Transverse colon (tissue), 4 donors: ENCODE measurements at regions not wholly inside any gene's neighbourhood (a gene's known extent, or its start where the extent isn't known, plus 50 kb on each side); places are given as distances from the start of the nearest gene placed in this dataset.

Experiments
- DNase-seq: peaks from one replicate; pipeline ENCODE4 v3.0.0-alpha.2; 2019
- H3K27ac ChIP-seq, 4 donors: fragments of 200-600 bp; sonication (generic); 2 replicates each; pipeline ENCODE4 v1.5.1; 2016 to 2018; ENCODE audit warnings: inconsistent platforms in 4 of 4
- H3K27me3 ChIP-seq: fragments of 200-600 bp; sonication (generic); 2 replicates; pipeline ENCODE4 v1.5.1; 2017; ENCODE audit warnings: inconsistent platforms
- H3K36me3 ChIP-seq, 4 donors: fragments of 200-600 bp; sonication (generic); 2 replicates each; pipeline ENCODE4 v1.5.1; 2017 to 2019; ENCODE audit warnings: inconsistent platforms in 4 of 4
- H3K4me1 ChIP-seq, 4 donors: fragments of 200-600 bp; sonication (generic); 2 replicates each; pipeline ENCODE4 v1.5.1; 2017 to 2020; ENCODE audit warnings: inconsistent platforms in 4 of 4
- H3K4me3 ChIP-seq, 4 donors: fragments of 200-600 bp; sonication (generic); 1 replicate in 1 of 4; 2 replicates in 3 of 4; pipeline versions ENCODE4 v1.5.1 to v1.6.1; 2017 to 2019; ENCODE audit warnings: inconsistent platforms in 4 of 4
- H3K9me3 ChIP-seq, 2 donors: fragments of 200-600 bp; sonication (generic); 2 replicates each; pipeline ENCODE4 v1.5.1; 2017 to 2019; ENCODE audit warnings: inconsistent platforms in 2 of 2
- EP300 ChIP-seq: sonication (generic); formaldehyde crosslinking; IDR thresholded peaks from one replicate; pipeline ENCODE4 v1.6.1; 2017; ENCODE audit warnings: antibody characterized with exemption, low read depth
- POLR2A ChIP-seq: fragments of 450-650 bp; IDR thresholded peaks from one replicate; pipeline ENCODE4 v1.6.1; 2016; ENCODE audit warnings: antibody characterized with exemption, mild to moderate bottlenecking, moderate library complexity
- POLR2AphosphoS5 ChIP-seq, 3 donors: sonication (generic); formaldehyde crosslinking; IDR thresholded peaks; one replicate each; pipeline ENCODE4 v1.6.1; 2016; ENCODE audit warnings: antibody characterized with exemption in 3 of 3
- WGBS, 2 donors: methylation state at CpG; one replicate each; pipeline ENCODE4 v1.1.5; 2018; ENCODE audit warnings: low coverage in 1 of 2; 5-methylcytosine and 5-hydroxymethylcytosine counted together
- in situ Hi-C, 4 donors: fragments of 200-750 bp; cut with MboI; loops; one replicate each; pipeline versions ENCODE4 v1.15.0 to v1.15.1; 2017; ENCODE audit warnings: low sequenced_read_pairs in 3 of 4, low pct_ligation_motif_present in 1 of 4, low pct_unique_long_range_greater_than_20kb in 1 of 4
- intact Hi-C: fragments of 100-400 bp; cut with DNase I; formaldehyde crosslinking; loops from one replicate; pipeline ENCODE4 v1.15.1; 2023; ENCODE audit warnings: low total_unique reads
- TF ChIP-seq, protein P1 (sequence below), 5 experiments: fragments of 200-600 bp in 3 of 5; fragments of 450-650 bp in 2 of 5; sonication (generic) in 3 of 5; IDR thresholded peaks; 1 replicate in 2 of 5; 2 replicates in 3 of 5; pipeline ENCODE4 v1.5.1; 2016 to 2017; ENCODE audit warnings: antibody characterized with exemption in 5 of 5, inconsistent platforms in 3 of 5, mild to moderate bottlenecking in 2 of 5, moderate library complexity in 1 of 5

DNA sequence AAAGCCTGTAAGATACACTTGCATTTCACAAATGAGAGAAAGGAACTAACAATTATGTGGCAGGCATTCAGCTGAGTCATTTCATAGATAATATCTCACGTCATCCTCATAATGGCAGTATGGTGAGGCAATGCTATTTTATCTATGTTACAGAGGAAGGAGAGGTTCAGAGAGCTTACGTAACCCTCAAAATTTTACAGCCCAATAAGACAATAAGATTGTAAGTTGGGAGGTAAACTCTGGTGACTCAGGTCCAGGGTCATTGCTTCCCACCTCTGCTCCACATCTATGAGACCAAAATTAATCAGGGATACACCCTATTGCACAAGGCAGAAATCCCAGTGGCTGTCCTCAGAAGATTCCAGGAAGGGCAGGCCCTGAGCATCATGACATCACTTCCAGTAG, 309.7 kb downstream of the NSG2 start:
- in situ Hi-C loops (no loop called here), intact Hi-C loops (no loop called here)
- DNase-seq = no peak

GRCh38 chr5:174355995-174356394, 310.5 kb downstream of the NSG2 start:
- intact Hi-C loops = no loop called here
- Histone ChIP-seq H3K4me3 (no peak overlapping the region), H3K4me1 (no peaks in the 10 kb centered on the region), H3K27ac (no peak overlapping the region), H3K9me3 (no peaks in the 10 kb centered on the region), H3K27me3 (no peaks in the 10 kb centered on the region), H3K36me3 (no peaks in the 10 kb centered on the region)
- TF ChIP-seq, protein P1, sequence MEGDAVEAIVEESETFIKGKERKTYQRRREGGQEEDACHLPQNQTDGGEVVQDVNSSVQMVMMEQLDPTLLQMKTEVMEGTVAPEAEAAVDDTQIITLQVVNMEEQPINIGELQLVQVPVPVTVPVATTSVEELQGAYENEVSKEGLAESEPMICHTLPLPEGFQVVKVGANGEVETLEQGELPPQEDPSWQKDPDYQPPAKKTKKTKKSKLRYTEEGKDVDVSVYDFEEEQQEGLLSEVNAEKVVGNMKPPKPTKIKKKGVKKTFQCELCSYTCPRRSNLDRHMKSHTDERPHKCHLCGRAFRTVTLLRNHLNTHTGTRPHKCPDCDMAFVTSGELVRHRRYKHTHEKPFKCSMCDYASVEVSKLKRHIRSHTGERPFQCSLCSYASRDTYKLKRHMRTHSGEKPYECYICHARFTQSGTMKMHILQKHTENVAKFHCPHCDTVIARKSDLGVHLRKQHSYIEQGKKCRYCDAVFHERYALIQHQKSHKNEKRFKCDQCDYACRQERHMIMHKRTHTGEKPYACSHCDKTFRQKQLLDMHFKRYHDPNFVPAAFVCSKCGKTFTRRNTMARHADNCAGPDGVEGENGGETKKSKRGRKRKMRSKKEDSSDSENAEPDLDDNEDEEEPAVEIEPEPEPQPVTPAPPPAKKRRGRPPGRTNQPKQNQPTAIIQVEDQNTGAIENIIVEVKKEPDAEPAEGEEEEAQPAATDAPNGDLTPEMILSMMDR (IDR thresholded peaks at IDR 0.05) = no peak
- no peak for TF ChIP-seq EP300
- TF ChIP-seq POLR2AphosphoS5 (IDR thresholded peaks at IDR 0.05) = no peak
- TF ChIP-seq POLR2A = no peak
- in situ Hi-C loops = no loop called here
- DNase-seq = no peak
- WGBS, 2 donors = 90% methylated on average over 2 of the region's 2 CpGs; no CpG with 5 or more reads in 1 of the 2 donors

More for the DNA sequence above, 309.7 kb downstream of the NSG2 start:
- Histone ChIP-seq H3K27me3 (no peaks in the 10 kb centered on the region), H3K27ac (no peak overlapping the region), H3K4me1 (no peaks in the 10 kb centered on the region), H3K4me3 (no peak overlapping the region), H3K36me3 (no peaks in the 10 kb centered on the region), H3K9me3 (no peaks in the 10 kb centered on the region)
- WGBS, 2 donors = 45 to 73% methylated on average over 2 of the region's 2 CpGs
- TF ChIP-seq, protein P1 (IDR thresholded peaks at IDR 0.05) = no peak
- no peak for TF ChIP-seq EP300
- no peak for TF ChIP-seq POLR2AphosphoS5 (IDR thresholded peaks at IDR 0.05)
- TF ChIP-seq POLR2A = no peak

DNA sequence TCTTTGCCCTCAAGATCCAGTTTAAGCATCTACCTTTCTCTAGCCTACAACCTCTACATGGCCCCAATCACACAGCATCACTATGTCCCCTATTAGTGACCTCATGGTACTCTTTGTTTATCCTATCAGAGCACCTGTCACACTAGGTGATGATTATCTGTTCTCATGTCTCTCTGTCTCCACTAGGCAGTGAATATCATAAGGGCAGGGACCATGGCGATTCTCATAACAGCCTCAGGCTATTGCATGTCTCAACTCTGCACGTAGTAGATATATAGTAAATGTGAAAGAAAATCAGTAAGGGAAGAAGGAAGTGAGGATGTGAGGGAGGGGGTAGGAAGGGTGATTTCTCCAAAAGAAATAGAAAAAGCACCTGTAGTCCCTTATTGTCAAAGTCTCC, 311.0 kb downstream of the NSG2 start:
- no peaks in the 10 kb centered on the region for H3K36me3 ChIP-seq
- H3K27me3 ChIP-seq = no peaks in the 10 kb centered on the region
- TF ChIP-seq, protein P1 (IDR thresholded peaks at IDR 0.05) = no peak
- TF ChIP-seq POLR2AphosphoS5 (IDR thresholded peaks at IDR 0.05) = no peak
- TF ChIP-seq POLR2A = no peak
- no peak for TF ChIP-seq EP300
- no peak for DNase-seq
- H3K9me3 ChIP-seq = no peaks in the 10 kb centered on the region
- H3K4me3 ChIP-seq = no peak overlapping the region
- WGBS, 2 donors = 67 to 77% methylated on average over 1 to 2 of the region's 2 CpGs
- H3K4me1 ChIP-seq = no peaks in the 10 kb centered on the region
- in situ Hi-C loops = no loop called here
- intact Hi-C loops = no loop called here
- no peak overlapping the region for H3K27ac ChIP-seq

DNA sequence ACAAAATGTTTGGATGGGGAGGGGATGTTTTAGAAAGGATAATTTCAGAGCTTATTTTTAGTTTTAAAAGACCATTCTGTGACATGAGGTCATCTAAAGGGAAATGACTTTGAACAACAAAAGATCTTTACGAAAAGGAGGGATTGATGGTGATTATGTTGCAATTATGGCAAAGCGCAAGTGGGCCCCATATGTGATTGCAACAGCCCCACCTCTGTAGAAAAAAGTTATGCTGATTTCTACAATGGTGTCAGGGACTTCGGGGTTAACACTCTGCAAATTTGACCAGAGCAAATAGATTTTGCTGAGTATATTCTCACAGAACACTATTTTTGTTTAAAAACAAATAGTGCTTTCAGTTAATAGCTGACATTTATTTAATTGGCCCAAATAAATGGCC, 312.8 kb downstream of the NSG2 start:
- H3K4me1 ChIP-seq = no peaks in the 10 kb centered on the region
- in situ Hi-C loops = no loop called here
- no peak overlapping the region for H3K27ac ChIP-seq
- H3K4me3 ChIP-seq = no peak overlapping the region
- no peaks in the 10 kb centered on the region for H3K36me3 ChIP-seq
- intact Hi-C loops = no loop called here
- DNase-seq = no peak
- no peaks in the 10 kb centered on the region for H3K27me3 ChIP-seq
- TF ChIP-seq EP300 (no peak), POLR2AphosphoS5 (IDR thresholded peaks at IDR 0.05) (no peak), POLR2A (no peak)
- TF ChIP-seq, protein P1 (IDR thresholded peaks at IDR 0.05) = no peak
- peaks cover 4 to 6% of the 10 kb centered on the region in 2 donors for H3K9me3 ChIP-seq
- WGBS, 2 donors = 63 to 81% methylated on average over 3 of the region's 3 CpGs
